ENCODE measurements at regions not wholly inside any gene's neighbourhood (a gene's known extent, or its start where the extent isn't known, plus 50 kb on each side); places are given as distances from the start of the nearest gene placed in this dataset.

- TF ChIP-seq, protein P1, sequence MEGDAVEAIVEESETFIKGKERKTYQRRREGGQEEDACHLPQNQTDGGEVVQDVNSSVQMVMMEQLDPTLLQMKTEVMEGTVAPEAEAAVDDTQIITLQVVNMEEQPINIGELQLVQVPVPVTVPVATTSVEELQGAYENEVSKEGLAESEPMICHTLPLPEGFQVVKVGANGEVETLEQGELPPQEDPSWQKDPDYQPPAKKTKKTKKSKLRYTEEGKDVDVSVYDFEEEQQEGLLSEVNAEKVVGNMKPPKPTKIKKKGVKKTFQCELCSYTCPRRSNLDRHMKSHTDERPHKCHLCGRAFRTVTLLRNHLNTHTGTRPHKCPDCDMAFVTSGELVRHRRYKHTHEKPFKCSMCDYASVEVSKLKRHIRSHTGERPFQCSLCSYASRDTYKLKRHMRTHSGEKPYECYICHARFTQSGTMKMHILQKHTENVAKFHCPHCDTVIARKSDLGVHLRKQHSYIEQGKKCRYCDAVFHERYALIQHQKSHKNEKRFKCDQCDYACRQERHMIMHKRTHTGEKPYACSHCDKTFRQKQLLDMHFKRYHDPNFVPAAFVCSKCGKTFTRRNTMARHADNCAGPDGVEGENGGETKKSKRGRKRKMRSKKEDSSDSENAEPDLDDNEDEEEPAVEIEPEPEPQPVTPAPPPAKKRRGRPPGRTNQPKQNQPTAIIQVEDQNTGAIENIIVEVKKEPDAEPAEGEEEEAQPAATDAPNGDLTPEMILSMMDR (IDR thresholded peaks at IDR 0.05) = no peak
- TF ChIP-seq POLR2A (IDR thresholded peaks at IDR 0.05) = no peak
Measured at GRCh38 chr9:105921057-105921726, 226.9 kb downstream of the TMEM38B start.

All from lower leg skin (tissue), 3 donors.